ENCODE measurements at regions not wholly inside any gene's neighbourhood (a gene's known extent, or its start where the extent isn't known, plus 50 kb on each side); places are given as distances from the start of the nearest gene placed in this dataset.
"Not testable (repeated sequence)": the region's sequence is repeated elsewhere in the genome, so short reads cannot be mapped to it uniquely, and the experiment has no call there.

- intact Hi-C loops (cut with micrococcal nuclease); H3K27ac Mint-ChIP-seq; H3K4me3 Mint-ChIP-seq; H3K4me1 Mint-ChIP-seq (ENCODE audit: low read depth); H3K36me3 Mint-ChIP-seq (ENCODE audit: low read depth); H3K27me3 Mint-ChIP-seq: not testable (repeated sequence)
- H3K9me3 Mint-ChIP-seq, result peaks cover 53% of the 10 kb centered on the region
Observed at GRCh38 chr3:153828346-153828745, 292.8 kb upstream of the ARHGEF26 start.

- Mint-ChIP-seq H3K27ac (no peak overlapping the region), H3K27me3 (no peaks in the 10 kb centered on the region), H3K4me3 (no peak overlapping the region), H3K36me3 (ENCODE audit: low read depth) (no peaks in the 10 kb centered on the region), H3K4me1 (ENCODE audit: low read depth) (peaks cover 6% of the 10 kb centered on the region), H3K9me3 (peaks cover 46% of the 10 kb centered on the region)
- intact Hi-C loops (cut with micrococcal nuclease), result no loop called here
Observed at GRCh38 chr3:153829606-153830170, 291.5 kb upstream of the ARHGEF26 start.

GRCh38 chr3:153830552-153830951 is 290.6 kb upstream of the ARHGEF26 start:
- no peak overlapping the region for H3K4me3 Mint-ChIP-seq
- H3K9me3 Mint-ChIP-seq, result peaks cover 38% of the 10 kb centered on the region
- no peaks in the 10 kb centered on the region for H3K27me3 Mint-ChIP-seq
- intact Hi-C loops (cut with micrococcal nuclease), result no loop called here
- no peaks in the 10 kb centered on the region for H3K36me3 Mint-ChIP-seq (ENCODE audit: low read depth)
- H3K27ac Mint-ChIP-seq, result no peak overlapping the region
- H3K4me1 Mint-ChIP-seq (ENCODE audit: low read depth), result peaks cover 6% of the 10 kb centered on the region

- H3K4me1 Mint-ChIP-seq (ENCODE audit: low read depth), result no peaks in the 10 kb centered on the region
- no peaks in the 10 kb centered on the region for H3K36me3 Mint-ChIP-seq (ENCODE audit: low read depth)
- no peak overlapping the region for H3K27ac Mint-ChIP-seq
- H3K4me3 Mint-ChIP-seq, result no peak overlapping the region
- no peaks in the 10 kb centered on the region for H3K9me3 Mint-ChIP-seq
- H3K27me3 Mint-ChIP-seq, result no peaks in the 10 kb centered on the region
- intact Hi-C loops (cut with micrococcal nuclease), result no loop called here
Observed at GRCh38 chr3:153835540-153835939, 285.6 kb upstream of the ARHGEF26 start.

GRCh38 chr3:153840487-153840886 is 280.7 kb upstream of the ARHGEF26 start:
- no peak overlapping the region for H3K27ac Mint-ChIP-seq
- no peaks in the 10 kb centered on the region for H3K36me3 Mint-ChIP-seq (ENCODE audit: low read depth)
- intact Hi-C loops (cut with micrococcal nuclease), result no loop called here
- no peaks in the 10 kb centered on the region for H3K27me3 Mint-ChIP-seq
- no peaks in the 10 kb centered on the region for H3K4me1 Mint-ChIP-seq (ENCODE audit: low read depth)
- H3K9me3 Mint-ChIP-seq, result peaks cover 6% of the 10 kb centered on the region
- no peak overlapping the region for H3K4me3 Mint-ChIP-seq

GRCh38 chr3:153843994-153844393 is 277.2 kb upstream of the ARHGEF26 start:
- no peaks in the 10 kb centered on the region for H3K4me1 Mint-ChIP-seq (ENCODE audit: low read depth)
- H3K36me3 Mint-ChIP-seq (ENCODE audit: low read depth), result no peaks in the 10 kb centered on the region

GRCh38 chr3:153845311-153845710 is 275.9 kb upstream of the ARHGEF26 start:
- no peak overlapping the region for H3K27ac Mint-ChIP-seq
- intact Hi-C loops (cut with micrococcal nuclease), result no loop called here

More at GRCh38 chr3:153843994-153844393, 277.2 kb upstream of the ARHGEF26 start:
- Mint-ChIP-seq H3K9me3 (peaks cover 6% of the 10 kb centered on the region), H3K4me3 (no peak overlapping the region), H3K27ac (no peak overlapping the region), H3K27me3 (no peaks in the 10 kb centered on the region)
- intact Hi-C loops (cut with micrococcal nuclease), result no loop called here

GRCh38 chr3:153848702-153849101 is 272.5 kb upstream of the ARHGEF26 start:
- intact Hi-C loops (cut with micrococcal nuclease), result no loop called here
- no peak overlapping the region for H3K27ac Mint-ChIP-seq
- peaks cover 5% of the 10 kb centered on the region for H3K4me1 Mint-ChIP-seq (ENCODE audit: low read depth)
- H3K9me3 Mint-ChIP-seq, result no peaks in the 10 kb centered on the region
- no peaks in the 10 kb centered on the region for H3K27me3 Mint-ChIP-seq
- H3K4me3 Mint-ChIP-seq, result no peak overlapping the region
- H3K36me3 Mint-ChIP-seq (ENCODE audit: low read depth), result no peaks in the 10 kb centered on the region

More at GRCh38 chr3:153845311-153845710, 275.9 kb upstream of the ARHGEF26 start:
- H3K9me3 Mint-ChIP-seq, result peaks cover 6% of the 10 kb centered on the region
- no peak overlapping the region for H3K4me3 Mint-ChIP-seq
- H3K36me3 Mint-ChIP-seq (ENCODE audit: low read depth), result no peaks in the 10 kb centered on the region
- H3K4me1 Mint-ChIP-seq (ENCODE audit: low read depth), result no peaks in the 10 kb centered on the region
- H3K27me3 Mint-ChIP-seq, result no peaks in the 10 kb centered on the region

GRCh38 chr3:153852355-153852754 is 268.8 kb upstream of the ARHGEF26 start:
- H3K4me1 Mint-ChIP-seq (ENCODE audit: low read depth), result peaks cover 5% of the 10 kb centered on the region
- H3K27me3 Mint-ChIP-seq, result peaks cover 2% of the 10 kb centered on the region
- intact Hi-C loops (cut with micrococcal nuclease), result no loop called here
- no peak overlapping the region for H3K27ac Mint-ChIP-seq
- no peaks in the 10 kb centered on the region for H3K9me3 Mint-ChIP-seq
- no peaks in the 10 kb centered on the region for H3K36me3 Mint-ChIP-seq (ENCODE audit: low read depth)
- H3K4me3 Mint-ChIP-seq, result no peak overlapping the region

- intact Hi-C loops (cut with micrococcal nuclease), result no loop called here
- Mint-ChIP-seq H3K27ac (no peak overlapping the region), H3K27me3 (peaks cover 2% of the 10 kb centered on the region), H3K9me3 (no peaks in the 10 kb centered on the region), H3K4me1 (ENCODE audit: low read depth) (peaks cover 5% of the 10 kb centered on the region), H3K36me3 (ENCODE audit: low read depth) (no peaks in the 10 kb centered on the region), H3K4me3 (no peak overlapping the region)
Observed at GRCh38 chr3:153853163-153853562, 268.0 kb upstream of the ARHGEF26 start.

GRCh38 chr3:153855772-153856171 is 265.4 kb upstream of the ARHGEF26 start:
- H3K27me3 Mint-ChIP-seq, result peaks cover 2% of the 10 kb centered on the region
- intact Hi-C loops (cut with micrococcal nuclease), result no loop called here
- no peaks in the 10 kb centered on the region for H3K9me3 Mint-ChIP-seq
- no peak overlapping the region for H3K4me3 Mint-ChIP-seq
- H3K36me3 Mint-ChIP-seq (ENCODE audit: low read depth), result no peaks in the 10 kb centered on the region
- H3K4me1 Mint-ChIP-seq (ENCODE audit: low read depth), result peaks cover 5% of the 10 kb centered on the region
- H3K27ac Mint-ChIP-seq, result no peak overlapping the region

GRCh38 chr3:153856932-153857331 is 264.3 kb upstream of the ARHGEF26 start:
- intact Hi-C loops (cut with micrococcal nuclease), result no loop called here

GRCh38 chr3:153864793-153865192 is 256.4 kb upstream of the ARHGEF26 start:
- Mint-ChIP-seq H3K9me3 (peaks cover 11% of the 10 kb centered on the region), H3K4me3 (no peak overlapping the region), H3K4me1 (ENCODE audit: low read depth) (no peaks in the 10 kb centered on the region), H3K27ac (no peak overlapping the region), H3K27me3 (no peaks in the 10 kb centered on the region), H3K36me3 (ENCODE audit: low read depth) (no peaks in the 10 kb centered on the region)
- intact Hi-C loops (cut with micrococcal nuclease), result no loop called here

More at GRCh38 chr3:153856932-153857331, 264.3 kb upstream of the ARHGEF26 start:
- H3K27ac Mint-ChIP-seq, result no peak overlapping the region
- H3K36me3 Mint-ChIP-seq (ENCODE audit: low read depth), result no peaks in the 10 kb centered on the region
- no peaks in the 10 kb centered on the region for H3K9me3 Mint-ChIP-seq
- H3K27me3 Mint-ChIP-seq, result peaks cover 2% of the 10 kb centered on the region
- peaks cover 5% of the 10 kb centered on the region for H3K4me1 Mint-ChIP-seq (ENCODE audit: low read depth)
- H3K4me3 Mint-ChIP-seq, result no peak overlapping the region

- Mint-ChIP-seq H3K4me1 (ENCODE audit: low read depth) (no peaks in the 10 kb centered on the region), H3K27me3 (no peaks in the 10 kb centered on the region), H3K36me3 (ENCODE audit: low read depth) (no peaks in the 10 kb centered on the region), H3K9me3 (peaks cover 17% of the 10 kb centered on the region), H3K27ac (no peak overlapping the region), H3K4me3 (no peak overlapping the region)
- intact Hi-C loops (cut with micrococcal nuclease), result no loop called here
Observed at GRCh38 chr3:153866901-153867300, 254.3 kb upstream of the ARHGEF26 start.

- H3K4me3 Mint-ChIP-seq; H3K4me1 Mint-ChIP-seq (ENCODE audit: low read depth); H3K27me3 Mint-ChIP-seq; H3K27ac Mint-ChIP-seq; intact Hi-C loops (cut with micrococcal nuclease); H3K36me3 Mint-ChIP-seq (ENCODE audit: low read depth): not testable (repeated sequence)
- peaks cover 29% of the 10 kb centered on the region for H3K9me3 Mint-ChIP-seq
Observed at GRCh38 chr3:153874348-153874747, 246.8 kb upstream of the ARHGEF26 start.
